Smooth muscle cell (in vitro differentiated cells): ENCODE measurements at regions not wholly inside any gene's neighbourhood (a gene's known extent, or its start where the extent isn't known, plus 50 kb on each side); places are given as distances from the start of the nearest gene placed in this dataset.

Experiments used
- DNase-seq: peaks from one replicate; lab custom pipeline; 2025; ENCODE audit not compliant: unreplicated experiment; lab: John Stamatoyannopoulos, UW
- H2AFZ ChIP-seq: fragments of 200-600 bp; sonication (generic); 2 replicates; pipeline ENCODE4 v1.6.0; 2016; ENCODE audit warnings: antibody characterized with exemption, low read depth, mild to moderate bottlenecking
- H3F3A ChIP-seq: fragments of 200-600 bp; sonication (generic); 2 replicates; pipeline ENCODE4 v1.6.0; 2017; ENCODE audit warnings: antibody characterized with exemption, low read depth
- H3K27ac ChIP-seq: fragments of 200-600 bp; sonication (generic); 2 replicates; pipeline ENCODE4 v1.5.1; 2016; ENCODE audit warnings: low read depth, mild to moderate bottlenecking
- H3K27me3 ChIP-seq: fragments of 200-600 bp; sonication (generic); 2 replicates; pipeline ENCODE4 v1.6.1; 2016; ENCODE audit warnings: low read depth, mild to moderate bottlenecking
- H3K36me3 ChIP-seq: fragments of 200-600 bp; sonication (generic); 2 replicates; pipeline ENCODE4 v1.5.1; 2016; ENCODE audit warnings: low read depth
- H3K4me1 ChIP-seq: fragments of 200-600 bp; sonication (generic); 2 replicates; pipeline ENCODE4 v1.5.1; 2016; ENCODE audit warnings: low read depth
- H3K4me2 ChIP-seq: fragments of 200-600 bp; sonication (generic); 2 replicates; pipeline ENCODE4 v1.6.0; 2016; ENCODE audit warnings: mild to moderate bottlenecking
- H3K4me3 ChIP-seq: fragments of 200-600 bp; sonication (generic); 2 replicates; pipeline ENCODE4 v1.5.1; 2016; ENCODE audit warnings: mild to moderate bottlenecking
- H3K79me2 ChIP-seq: fragments of 200-600 bp; sonication (generic); 2 replicates; pipeline ENCODE4 v1.6.0; 2016; ENCODE audit warnings: low read depth, mild to moderate bottlenecking
- H3K9ac ChIP-seq: fragments of 200-600 bp; sonication (generic); 2 replicates; pipeline ENCODE4 v1.6.0; 2016; ENCODE audit warnings: low read depth
- H3K9me3 ChIP-seq: fragments of 200-600 bp; sonication (generic); replicated peaks from 2 replicates; pipeline ENCODE4 v1.5.1; 2016; ENCODE audit warnings: low read depth
- H4K20me1 ChIP-seq: fragments of 200-600 bp; sonication (generic); 2 replicates; pipeline ENCODE4 v1.6.0; 2016; ENCODE audit warnings: low read depth
- WGBS: methylation state at CpG from one replicate; pipeline ENCODE4 v1.1.7; 2016; ENCODE audit warnings: low lambda C conversion rate; 5-methylcytosine and 5-hydroxymethylcytosine counted together
- TF ChIP-seq, protein P1 (sequence below): fragments of 200-600 bp; sonication (generic); IDR thresholded peaks from 2 replicates; pipeline ENCODE4 v1.5.1; 2017; ENCODE audit warnings: borderline replicate concordance, mild to moderate bottlenecking, antibody characterized with exemption; ENCODE audit not compliant: insufficient read depth, poor library complexity, severe bottlenecking

DNA sequence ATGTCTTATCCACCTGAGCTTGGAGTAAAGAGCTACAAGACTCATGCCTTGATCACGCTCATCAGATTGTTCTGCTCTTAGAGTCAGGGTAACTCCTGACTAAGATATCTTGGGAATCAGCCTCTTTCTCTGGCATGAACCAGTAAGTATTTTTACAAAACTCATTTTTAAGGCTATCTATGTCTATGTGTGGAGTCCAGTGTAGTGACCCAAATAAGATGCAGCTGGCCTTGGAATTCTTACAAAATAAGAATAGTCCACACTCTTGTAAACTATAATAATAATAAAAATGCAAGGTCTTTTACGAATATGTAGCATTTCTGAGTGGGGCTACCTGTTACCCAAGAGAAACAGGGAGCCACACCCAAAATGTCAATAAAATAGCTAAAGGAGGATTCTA, 498.3 kb upstream of the SYT4 start:
- no peak overlapping the region for H3K9ac ChIP-seq
- no peaks in the 10 kb centered on the region for H3K36me3 ChIP-seq
- H3K27me3 ChIP-seq: no peaks in the 10 kb centered on the region
- H3K4me3 ChIP-seq: no peak overlapping the region
- no peaks in the 10 kb centered on the region for H3K79me2 ChIP-seq
- no peaks in the 10 kb centered on the region for H4K20me1 ChIP-seq
- no peaks in the 10 kb centered on the region for H3K9me3 ChIP-seq
- H3K27ac ChIP-seq: no peak overlapping the region
- TF ChIP-seq, protein P1, sequence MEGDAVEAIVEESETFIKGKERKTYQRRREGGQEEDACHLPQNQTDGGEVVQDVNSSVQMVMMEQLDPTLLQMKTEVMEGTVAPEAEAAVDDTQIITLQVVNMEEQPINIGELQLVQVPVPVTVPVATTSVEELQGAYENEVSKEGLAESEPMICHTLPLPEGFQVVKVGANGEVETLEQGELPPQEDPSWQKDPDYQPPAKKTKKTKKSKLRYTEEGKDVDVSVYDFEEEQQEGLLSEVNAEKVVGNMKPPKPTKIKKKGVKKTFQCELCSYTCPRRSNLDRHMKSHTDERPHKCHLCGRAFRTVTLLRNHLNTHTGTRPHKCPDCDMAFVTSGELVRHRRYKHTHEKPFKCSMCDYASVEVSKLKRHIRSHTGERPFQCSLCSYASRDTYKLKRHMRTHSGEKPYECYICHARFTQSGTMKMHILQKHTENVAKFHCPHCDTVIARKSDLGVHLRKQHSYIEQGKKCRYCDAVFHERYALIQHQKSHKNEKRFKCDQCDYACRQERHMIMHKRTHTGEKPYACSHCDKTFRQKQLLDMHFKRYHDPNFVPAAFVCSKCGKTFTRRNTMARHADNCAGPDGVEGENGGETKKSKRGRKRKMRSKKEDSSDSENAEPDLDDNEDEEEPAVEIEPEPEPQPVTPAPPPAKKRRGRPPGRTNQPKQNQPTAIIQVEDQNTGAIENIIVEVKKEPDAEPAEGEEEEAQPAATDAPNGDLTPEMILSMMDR: no peak
- H2AFZ ChIP-seq: no peak overlapping the region
- no peak overlapping the region for H3K4me2 ChIP-seq
- 95% methylated on average over 2 of the region's 2 CpGs for WGBS
- peaks cover 8% of the 10 kb centered on the region for H3K4me1 ChIP-seq
- no peaks in the 10 kb centered on the region for H3F3A ChIP-seq
- no peak for DNase-seq

DNA sequence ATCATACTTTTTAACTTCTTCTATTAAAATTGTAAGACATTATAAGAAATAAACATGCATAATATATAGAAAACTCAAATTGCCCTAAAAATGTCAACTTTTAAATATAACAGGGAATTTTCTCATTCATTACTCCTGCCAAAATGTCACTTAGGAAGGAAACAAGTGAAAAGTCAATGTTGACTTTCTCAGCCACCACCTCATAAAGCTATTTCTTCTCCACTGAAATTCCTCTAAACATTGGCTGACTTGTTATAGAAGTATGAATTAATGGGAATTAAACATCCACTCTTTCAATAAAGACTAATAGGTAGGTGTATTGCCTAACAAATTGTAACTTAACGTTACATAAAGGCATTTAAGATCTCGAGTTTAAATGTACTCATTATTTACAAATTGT, 499.7 kb upstream of the SYT4 start:
- no peaks in the 10 kb centered on the region for H3K9me3 ChIP-seq
- no peaks in the 10 kb centered on the region for H3F3A ChIP-seq
- H2AFZ ChIP-seq: no peak overlapping the region
- H3K4me1 ChIP-seq: peaks cover 8% of the 10 kb centered on the region
- no peak for DNase-seq
- H3K4me2 ChIP-seq: no peak overlapping the region
- H3K4me3 ChIP-seq: no peak overlapping the region
- no peak overlapping the region for H3K9ac ChIP-seq
- no peaks in the 10 kb centered on the region for H3K36me3 ChIP-seq
- H3K27ac ChIP-seq: no peak overlapping the region
- TF ChIP-seq, protein P1: no peak
- no peaks in the 10 kb centered on the region for H4K20me1 ChIP-seq
- H3K79me2 ChIP-seq: no peaks in the 10 kb centered on the region
- H3K27me3 ChIP-seq: no peaks in the 10 kb centered on the region
- 84% methylated on average over 2 of the region's 2 CpGs for WGBS

DNA sequence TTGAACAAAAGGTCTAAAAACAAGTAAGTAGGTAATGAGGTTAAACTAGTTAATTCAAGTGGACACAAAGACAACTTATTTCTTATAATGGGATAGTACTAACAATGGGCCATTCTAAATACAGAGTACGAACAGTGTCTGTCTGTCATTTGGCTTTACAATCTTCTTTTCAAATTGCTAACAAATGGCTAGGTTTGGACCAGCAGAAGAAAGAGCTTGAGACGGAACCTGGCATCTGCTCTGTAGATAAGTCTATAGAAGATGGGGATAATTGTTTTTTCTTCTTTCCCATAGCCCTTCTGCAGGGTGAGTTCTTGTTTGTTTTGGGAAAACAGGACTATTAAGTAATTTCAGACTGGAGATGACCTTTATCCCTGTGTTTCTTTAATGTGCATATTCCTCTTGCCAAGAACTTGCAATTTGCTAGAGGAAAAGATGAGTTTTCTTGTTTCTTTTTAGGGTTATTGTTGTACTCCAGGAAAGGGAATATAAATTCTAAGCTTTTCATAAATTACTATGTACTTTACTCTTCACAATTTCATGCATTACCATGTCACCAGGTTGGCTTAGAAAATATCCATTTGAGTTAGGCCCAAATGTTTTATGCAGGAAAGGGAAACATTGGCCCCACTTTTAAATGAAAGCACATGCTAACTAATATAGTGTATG, 500.5 kb upstream of the SYT4 start:
- Histone ChIP-seq H3F3A (no peaks in the 10 kb centered on the region), H3K9ac (no peak overlapping the region), H4K20me1 (no peaks in the 10 kb centered on the region), H2AFZ (no peak overlapping the region), H3K27ac (no peak overlapping the region), H3K4me3 (no peak overlapping the region), H3K79me2 (no peaks in the 10 kb centered on the region), H3K4me2 (no peak overlapping the region), H3K36me3 (no peaks in the 10 kb centered on the region), H3K4me1 (peaks cover 8% of the 10 kb centered on the region), H3K27me3 (no peaks in the 10 kb centered on the region), H3K9me3 (no peaks in the 10 kb centered on the region)
- 92% methylated on average over 2 of the region's 2 CpGs for WGBS
- TF ChIP-seq, protein P1: no peak
- DNase-seq: no peak

DNA sequence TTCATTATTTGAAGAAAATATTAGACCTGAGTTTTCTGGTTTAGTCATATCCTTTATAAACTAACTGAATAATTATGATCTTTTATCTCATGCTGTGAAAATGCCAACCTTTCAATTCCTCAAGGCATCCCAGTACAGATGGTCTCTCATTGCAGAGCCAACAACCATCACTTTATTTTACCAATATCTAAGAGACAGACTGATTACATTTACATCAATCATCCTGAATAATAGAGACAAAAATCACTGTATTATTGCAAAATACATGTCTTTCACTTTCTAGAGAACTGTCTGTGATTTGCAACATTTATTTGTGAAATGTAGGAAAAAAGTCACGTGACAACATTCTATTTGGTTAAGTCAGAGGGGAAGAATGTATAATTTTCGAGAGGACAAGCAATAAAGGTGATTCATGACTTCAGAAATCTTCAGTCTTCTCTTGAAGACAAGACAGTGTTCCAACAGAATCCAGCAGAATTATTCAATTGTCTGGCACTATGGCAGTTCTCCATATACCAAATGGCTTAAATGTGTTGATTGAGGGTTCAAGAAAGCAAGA, 503.6 kb upstream of the SYT4 start:
- Histone ChIP-seq H3K36me3 (no peaks in the 10 kb centered on the region), H3K9ac (no peak overlapping the region), H3K4me3 (no peak overlapping the region), H3K79me2 (no peaks in the 10 kb centered on the region), H3K27ac (no peak overlapping the region), H3K4me1 (peaks cover 8% of the 10 kb centered on the region), H3K4me2 (no peak overlapping the region), H3F3A (no peaks in the 10 kb centered on the region), H2AFZ (no peak overlapping the region), H3K9me3 (no peaks in the 10 kb centered on the region), H4K20me1 (no peaks in the 10 kb centered on the region), H3K27me3 (no peaks in the 10 kb centered on the region)
- TF ChIP-seq, protein P1: no peak
- WGBS: 58% methylated on average over 2 of the region's 2 CpGs
- no peak for DNase-seq
